ENCODE measurements at regions not wholly inside any gene's neighbourhood (a gene's known extent, or its start where the extent isn't known, plus 50 kb on each side); places are given as distances from the start of the nearest gene placed in this dataset.

DNA sequence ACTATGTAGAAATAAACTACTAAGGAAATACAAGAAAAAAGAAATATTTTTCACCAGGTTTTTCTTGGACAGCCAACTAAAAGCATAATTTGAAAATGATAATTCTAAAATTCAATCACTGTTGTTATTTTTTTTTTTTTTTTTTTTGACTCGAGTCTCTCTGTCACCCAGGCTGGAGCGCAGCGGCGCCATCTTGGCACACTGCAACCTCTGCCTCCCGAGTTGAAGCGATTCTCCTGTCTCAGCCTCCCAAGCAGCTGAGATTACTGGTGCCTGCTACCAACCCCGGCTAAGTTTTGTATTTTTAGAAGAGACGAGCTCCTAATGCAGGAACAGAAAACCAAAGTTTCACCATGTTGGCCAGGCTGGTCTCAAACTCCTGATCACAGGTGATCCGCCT, 122.3 kb upstream of the UGT8 start:
- no peak for TF ChIP-seq CTCF (IDR thresholded peaks at IDR 0.05; ENCODE audit: low read depth, low read length, missing control alignments)
- no peaks in the 10 kb centered on the region for H3K27me3 ChIP-seq (replicated peaks)
- no peak for DNase-seq
- no peak overlapping the region for H3K27ac ChIP-seq
- in situ Hi-C loops (cut with HindIII; ENCODE audit: low pct_ligation_motif_present, low sequenced_read_pairs) = no loop called here
- no peaks in the 10 kb centered on the region for H3K36me3 ChIP-seq (replicated peaks)
- H3K4me3 ChIP-seq (ENCODE audit: low read depth, low read length) = no peak overlapping the region

DNA sequence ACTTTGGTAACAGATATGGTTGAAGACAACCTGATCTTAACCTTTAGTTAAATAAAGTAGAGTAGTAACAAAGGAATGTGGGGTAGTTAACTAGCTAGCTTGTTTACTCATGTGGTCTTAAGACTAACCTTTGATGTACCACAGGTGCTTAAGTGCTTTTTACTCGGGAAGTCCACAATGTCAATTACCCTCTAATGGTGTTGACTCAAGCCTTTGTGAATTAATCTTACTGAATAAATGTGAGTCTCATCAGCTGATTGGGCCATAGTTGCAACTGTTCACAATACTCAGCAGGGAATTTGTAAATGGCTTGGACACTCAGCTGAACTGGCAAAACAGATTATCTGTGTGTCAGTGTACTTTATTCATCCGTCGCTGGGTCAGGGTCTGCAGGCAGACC, 119.0 kb upstream of the UGT8 start:
- TF ChIP-seq CTCF (IDR thresholded peaks at IDR 0.05; ENCODE audit: low read depth, low read length, missing control alignments) = no peak
- H3K27me3 ChIP-seq (replicated peaks) = no peaks in the 10 kb centered on the region
- no peaks in the 10 kb centered on the region for H3K36me3 ChIP-seq (replicated peaks)
- in situ Hi-C loops (cut with HindIII; ENCODE audit: low pct_ligation_motif_present, low sequenced_read_pairs) = no loop called here
- no peak overlapping the region for H3K4me3 ChIP-seq (ENCODE audit: low read depth, low read length)
- no peak for DNase-seq
- H3K27ac ChIP-seq = no peak overlapping the region

DNA sequence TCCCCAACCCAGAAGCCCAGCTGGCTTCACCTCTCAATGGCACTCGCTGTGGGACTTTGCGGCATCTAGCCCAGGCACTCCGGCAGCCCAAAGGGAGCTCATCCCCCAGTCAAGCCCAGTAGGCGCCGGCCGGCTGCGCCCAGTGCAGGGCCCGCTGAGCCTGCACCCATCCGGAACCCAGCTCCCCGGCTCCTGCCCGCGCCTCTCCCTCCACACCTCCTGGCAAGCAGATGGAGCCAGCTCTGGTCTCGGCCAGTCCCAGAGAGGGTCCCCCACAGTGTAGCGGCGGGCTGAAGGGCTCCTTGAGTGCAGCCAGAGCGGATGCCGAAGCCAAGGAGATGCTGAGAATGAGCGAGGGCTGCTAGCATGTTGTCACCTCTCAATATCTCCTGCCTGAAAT, 116.8 kb upstream of the UGT8 start:
- Histone ChIP-seq H3K4me3 (ENCODE audit: low read depth, low read length) (no peak overlapping the region), H3K36me3 (replicated peaks) (no peaks in the 10 kb centered on the region), H3K27me3 (replicated peaks) (no peaks in the 10 kb centered on the region), H3K27ac (no peak overlapping the region)
- DNase-seq = no peak
- in situ Hi-C loops (cut with HindIII; ENCODE audit: low pct_ligation_motif_present, low sequenced_read_pairs) = no loop called here
- no peak for TF ChIP-seq CTCF (IDR thresholded peaks at IDR 0.05; ENCODE audit: low read depth, low read length, missing control alignments)

- Histone ChIP-seq H3K27me3 (replicated peaks) (no peaks in the 10 kb centered on the region), H3K27ac (no peak overlapping the region), H3K36me3 (replicated peaks) (no peaks in the 10 kb centered on the region), H3K4me3 (ENCODE audit: low read depth, low read length) (no peak overlapping the region)
- in situ Hi-C loops (cut with HindIII; ENCODE audit: low pct_ligation_motif_present, low sequenced_read_pairs) = no loop called here
- DNase-seq = no peak
- no peak for TF ChIP-seq CTCF (IDR thresholded peaks at IDR 0.05; ENCODE audit: low read depth, low read length, missing control alignments)
These were observed 111.5 kb upstream of the UGT8 start for GRCh38 chr4:114487101-114487500.

GRCh38 chr4:114488301-114488982, 110.2 kb upstream of the UGT8 start:
- no peak for DNase-seq
- no peak overlapping the region for H3K27ac ChIP-seq
- no peak for TF ChIP-seq CTCF (IDR thresholded peaks at IDR 0.05; ENCODE audit: low read depth, low read length, missing control alignments)
- H3K36me3 ChIP-seq (replicated peaks) = no peaks in the 10 kb centered on the region
- no peaks in the 10 kb centered on the region for H3K27me3 ChIP-seq (replicated peaks)
- H3K4me3 ChIP-seq (ENCODE audit: low read depth, low read length) = no peak overlapping the region
- in situ Hi-C loops (cut with HindIII; ENCODE audit: low pct_ligation_motif_present, low sequenced_read_pairs) = no loop called here

- DNase-seq = no peak
These were observed 104.3 kb upstream of the UGT8 start for GRCh38 chr4:114494246-114494803.

More at GRCh38 chr4:114494246-114494803, 104.3 kb upstream of the UGT8 start:
- Histone ChIP-seq H3K4me3 (ENCODE audit: low read depth, low read length) (no peak overlapping the region), H3K27me3 (replicated peaks) (no peaks in the 10 kb centered on the region), H3K36me3 (replicated peaks) (no peaks in the 10 kb centered on the region), H3K27ac (no peak overlapping the region)
- in situ Hi-C loops (cut with HindIII; ENCODE audit: low pct_ligation_motif_present, low sequenced_read_pairs) = no loop called here
- TF ChIP-seq CTCF (IDR thresholded peaks at IDR 0.05; ENCODE audit: low read depth, low read length, missing control alignments) = no peak
